CD1c-positive myeloid dendritic cell (primary cell): ENCODE measurements at regions not wholly inside any gene's neighbourhood (a gene's known extent, or its start where the extent isn't known, plus 50 kb on each side); places are given as distances from the start of the nearest gene placed in this dataset.
A peak's percentile ranks its signal among the peaks of the same experiment; 100 is the strongest.
"Not testable (repeated sequence)": the region's sequence is repeated elsewhere in the genome, so short reads cannot be mapped to it uniquely, and the experiment has no call there.

Experiments
- DNase-seq: peaks from one replicate; pipeline ENCODE4 v3.0.0-alpha.2; 2016; ENCODE audit errors: extremely low spot score

- no peak for DNase-seq
Measured at GRCh38 chr12:131644481-131644880, 66.4 kb upstream of the SFSWAP start.

DNA sequence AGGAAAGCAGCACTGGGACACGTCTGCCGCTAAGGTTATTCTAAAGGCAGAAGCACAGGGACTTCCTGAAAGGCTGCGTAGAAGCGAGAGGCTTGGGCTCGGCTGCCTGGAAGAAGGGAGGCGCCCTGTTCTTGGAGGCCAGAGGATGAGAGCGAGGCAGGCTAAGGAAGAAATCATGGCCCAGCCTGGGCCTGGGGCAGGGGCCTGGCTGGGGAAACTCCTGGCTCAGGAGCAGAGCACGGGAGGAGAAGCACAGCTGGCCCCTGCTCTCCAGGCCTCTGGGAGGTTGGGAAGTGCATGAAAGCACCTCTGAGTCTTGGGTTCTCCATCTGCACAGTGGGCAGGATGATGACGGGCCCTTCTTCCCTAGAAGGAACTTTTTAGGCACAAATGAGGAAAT lies 66.0 kb upstream of the SFSWAP start:
- DNase-seq = peak; percentile 7

GRCh38 chr12:131645557-131645956 lies 65.3 kb upstream of the SFSWAP start:
- DNase-seq = not testable (repeated sequence)

GRCh38 chr12:131646444-131646843 lies 64.4 kb upstream of the SFSWAP start:
- DNase-seq = not testable (repeated sequence)

GRCh38 chr12:131647667-131648066 lies 63.2 kb upstream of the SFSWAP start:
- DNase-seq = no peak

DNA sequence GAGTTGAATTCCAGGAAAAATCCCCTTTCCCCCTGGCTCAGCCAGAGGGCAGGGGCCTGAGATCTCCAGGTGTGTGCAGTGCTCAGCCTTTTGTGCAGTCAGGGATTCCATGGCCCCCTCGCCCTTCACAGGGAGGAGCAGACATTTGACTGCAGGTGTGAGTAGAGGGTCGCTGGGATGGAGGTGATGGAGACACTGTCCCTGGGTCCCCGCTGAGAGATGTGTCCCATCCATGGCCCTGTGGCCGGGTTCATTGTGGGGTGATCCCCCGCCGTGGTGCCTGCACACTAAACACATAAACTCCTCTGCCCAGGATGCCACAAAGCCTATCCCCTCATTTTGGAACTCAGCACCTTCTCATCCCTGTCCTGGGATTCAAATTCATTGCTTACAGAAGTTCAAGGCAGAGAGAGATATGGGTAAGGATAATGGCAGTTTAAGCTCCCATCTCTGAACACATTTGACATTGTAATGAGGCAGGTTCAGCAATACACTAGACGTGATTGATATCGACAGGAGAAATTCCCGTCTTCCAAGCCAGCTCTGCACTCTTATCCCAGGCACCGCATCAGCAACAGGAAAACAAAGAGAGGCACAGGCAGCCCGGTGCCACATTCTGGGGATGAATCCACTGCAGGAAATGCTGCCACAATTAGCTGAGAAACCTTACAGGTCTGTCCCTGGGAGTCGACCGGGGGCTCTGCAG lies 55.3 kb upstream of the SFSWAP start:
- DNase-seq = not testable (repeated sequence)

- DNase-seq = not testable (repeated sequence)
Measured at GRCh38 chr12:131656796-131657195, 54.1 kb upstream of the SFSWAP start.

DNA sequence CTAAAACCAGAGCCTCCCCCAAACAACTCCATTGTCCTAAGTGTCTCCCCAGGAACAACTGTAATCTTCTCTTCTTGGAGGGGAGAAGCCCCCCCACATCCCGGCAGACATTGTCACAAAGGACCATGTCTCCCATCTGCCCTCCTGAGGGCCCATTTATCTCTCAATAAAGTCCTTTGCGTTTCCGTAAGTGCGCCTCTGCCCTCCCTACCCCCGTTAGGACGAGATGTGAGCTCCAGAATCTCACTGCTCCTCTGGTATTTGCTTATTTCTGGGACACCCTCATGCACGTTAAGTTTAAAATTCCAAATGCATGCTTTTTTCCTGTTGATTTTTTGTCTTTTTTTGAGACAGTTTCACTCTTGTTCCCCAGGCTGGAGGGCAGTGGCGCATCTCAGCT lies 52.3 kb upstream of the SFSWAP start:
- DNase-seq = not testable (repeated sequence)

DNA sequence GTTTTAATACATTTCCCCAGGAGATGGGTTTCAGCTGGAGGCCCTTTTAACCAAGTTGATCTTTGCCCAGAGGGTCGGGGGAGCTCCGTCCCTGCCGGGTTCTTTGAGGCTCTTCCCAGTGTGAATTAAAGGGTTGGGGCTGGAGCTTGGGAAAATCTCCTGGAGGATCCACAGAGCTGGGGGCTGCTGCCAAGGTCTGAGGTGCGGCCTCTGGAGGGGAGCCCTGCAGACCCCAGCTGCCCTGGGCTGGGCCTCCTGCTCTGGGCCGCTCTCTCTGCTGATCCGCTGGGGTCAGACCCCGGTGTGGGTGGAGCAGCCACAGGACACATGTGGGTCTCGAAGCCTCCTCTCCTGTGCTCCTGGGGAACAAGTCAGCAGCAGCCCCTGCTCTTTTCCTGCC lies 51.4 kb upstream of the SFSWAP start:
- not testable (repeated sequence) for DNase-seq

GRCh38 chr12:131659976-131660375 lies 50.9 kb upstream of the SFSWAP start:
- DNase-seq = not testable (repeated sequence)

- not testable (repeated sequence) for DNase-seq
Measured at GRCh38 chr12:131660401-131660800, 50.5 kb upstream of the SFSWAP start.
